MG63 (cell line): ENCODE measurements at regions not wholly inside any gene's neighbourhood (a gene's known extent, or its start where the extent isn't known, plus 50 kb on each side); places are given as distances from the start of the nearest gene placed in this dataset.

Experiments used
- DNase-seq: peaks from one replicate; pipeline ENCODE4 v3.0.0-alpha.2; 2020
- H3K27me3 ChIP-seq: fragments of 250-450 bp; sonication (Bioruptor Pico); 2 replicates; pipeline ENCODE4 v1.5.1; 2020; ENCODE audit warnings: mild to moderate bottlenecking, moderate library complexity
- H3K36me3 ChIP-seq: fragments of 250-450 bp; sonication (Bioruptor Pico); 2 replicates; pipeline ENCODE4 v1.5.1; 2020; ENCODE audit warnings: mild to moderate bottlenecking, moderate library complexity
- H3K4me3 ChIP-seq: fragments of 250-450 bp; sonication (Bioruptor Pico); 2 replicates; pipeline ENCODE4 v1.5.1; 2020; ENCODE audit warnings: mild to moderate bottlenecking, moderate library complexity
- H3K9me3 ChIP-seq: fragments of 250-450 bp; sonication (Bioruptor Pico); 2 replicates; pipeline ENCODE4 v1.5.1; 2020; ENCODE audit warnings: mild to moderate bottlenecking, moderate library complexity

GRCh38 chr15:37880009-37880834 lies 54.2 kb upstream of the TMCO5A start:
- no peaks in the 10 kb centered on the region; the same call in 1 of the 2 replicates for H3K27me3 ChIP-seq
- H3K4me3 ChIP-seq: no peak overlapping the region
- no peak for DNase-seq
- no peaks in the 10 kb centered on the region for H3K36me3 ChIP-seq
- H3K9me3 ChIP-seq: no peaks in the 10 kb centered on the region

GRCh38 chr15:37880835-37881153 lies 53.6 kb upstream of the TMCO5A start:
- Histone ChIP-seq H3K4me3 (no peak overlapping the region), H3K9me3 (no peaks in the 10 kb centered on the region), H3K27me3 (no peaks in the 10 kb centered on the region; the same call in 1 of the 2 replicates), H3K36me3 (no peaks in the 10 kb centered on the region)
- no peak for DNase-seq

GRCh38 chr15:37881237-37882013 lies 53.0 kb upstream of the TMCO5A start:
- DNase-seq: no peak
- no peaks in the 10 kb centered on the region for H3K36me3 ChIP-seq
- no peaks in the 10 kb centered on the region for H3K9me3 ChIP-seq
- no peak overlapping the region for H3K4me3 ChIP-seq
- no peaks in the 10 kb centered on the region; the same call in 1 of the 2 replicates for H3K27me3 ChIP-seq

GRCh38 chr15:37882640-37883039 lies 51.8 kb upstream of the TMCO5A start:
- Histone ChIP-seq H3K36me3 (no peaks in the 10 kb centered on the region), H3K4me3 (no peak overlapping the region), H3K9me3 (no peaks in the 10 kb centered on the region), H3K27me3 (no peaks in the 10 kb centered on the region; the same call in 1 of the 2 replicates)
- no peak for DNase-seq
